MCF 10A (cell line): ENCODE measurements at regions not wholly inside any gene's neighbourhood (a gene's known extent, or its start where the extent isn't known, plus 50 kb on each side); places are given as distances from the start of the nearest gene placed in this dataset.

Experiments
- BruUV-seq: library from RNA; stranded (reverse); fragments of 400-500 nt; replicated peaks from 2 replicates; lab custom pipeline; 2021; lab: Mats Ljungman, UMichigan
- CTCF ChIA-PET: fragments of 300-600 bp; sonication (Branson Sonifier 250); formaldehyde crosslinking; extraction: SDS; loops from one replicate; lab custom pipeline; 2021; ENCODE audit warnings: antibody characterized with exemption, inconsistent platforms; lab: Yijun Ruan, JAX
- POLR2A ChIA-PET: fragments of 300-600, 350-650 bp; sonication (Branson Sonifier 250); formaldehyde crosslinking; extraction: SDS; loops from one replicate; lab custom pipeline; 2020; ENCODE audit warnings: antibody characterized with exemption, inconsistent platforms; lab: Yijun Ruan, JAX
- DNase-seq: peaks from one replicate; pipeline ENCODE4 v3.0.0-alpha.2; 2018; ENCODE audit not compliant: unreplicated experiment
- H3K27ac Mint-ChIP-seq: one replicate; pipeline ENCODE4 v1.8.0; 2022; ENCODE audit warnings: mild to moderate bottlenecking, low read depth, mixed read lengths; ENCODE audit not compliant: unreplicated experiment
- H3K27me3 Mint-ChIP-seq: one replicate; pipeline ENCODE4 v1.8.0; 2022; ENCODE audit warnings: mixed read lengths; ENCODE audit not compliant: insufficient read depth, unreplicated experiment
- H3K36me3 Mint-ChIP-seq: one replicate; pipeline ENCODE4 v1.8.0; 2022; ENCODE audit warnings: mild to moderate bottlenecking, moderate library complexity, mixed read lengths; ENCODE audit not compliant: insufficient read depth, unreplicated experiment
- H3K4me1 Mint-ChIP-seq: one replicate; pipeline ENCODE4 v1.8.0; 2022; ENCODE audit warnings: mixed read lengths; ENCODE audit not compliant: insufficient read depth, unreplicated experiment
- H3K4me3 Mint-ChIP-seq: one replicate; pipeline ENCODE4 v1.8.0; 2022; ENCODE audit warnings: mild to moderate bottlenecking, moderate library complexity, mixed read lengths; ENCODE audit not compliant: unreplicated experiment
- H3K9me3 Mint-ChIP-seq: one replicate; pipeline ENCODE4 v1.8.0; 2022; ENCODE audit warnings: mixed read lengths; ENCODE audit not compliant: unreplicated experiment
- intact Hi-C: fragments of 100-400 bp; cut with micrococcal nuclease; formaldehyde crosslinking; loops from 2 replicates; pipeline ENCODE4 v1.14.1; 2022
- TF ChIP-seq, protein P1 (sequence below): fragments of 200-600 bp; IDR thresholded peaks from one replicate; pipeline ENCODE4 v1.8.0; 2022; ENCODE audit warnings: antibody characterized with exemption, mild to moderate bottlenecking; ENCODE audit not compliant: unreplicated experiment

DNA sequence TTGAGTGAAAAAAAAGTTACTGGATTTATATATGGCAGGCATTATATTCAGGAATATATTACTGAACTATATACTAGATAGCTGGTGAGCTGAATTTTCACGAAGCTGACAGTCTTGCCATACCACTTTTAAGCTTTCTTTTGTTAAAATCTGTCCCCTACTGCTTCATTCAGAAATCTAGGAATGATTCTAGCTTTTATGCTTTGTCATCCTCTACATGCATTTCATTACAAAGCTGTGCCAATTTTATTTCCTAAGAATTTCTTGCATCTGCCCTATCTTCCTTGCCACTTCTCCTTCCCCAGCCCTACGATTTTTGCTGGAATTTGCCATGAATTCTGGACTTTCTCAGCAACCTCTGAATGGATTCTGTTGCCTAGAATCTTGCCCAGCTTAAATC, 158.5 kb upstream of the ADGRB3 start:
- TF ChIP-seq, protein P1, sequence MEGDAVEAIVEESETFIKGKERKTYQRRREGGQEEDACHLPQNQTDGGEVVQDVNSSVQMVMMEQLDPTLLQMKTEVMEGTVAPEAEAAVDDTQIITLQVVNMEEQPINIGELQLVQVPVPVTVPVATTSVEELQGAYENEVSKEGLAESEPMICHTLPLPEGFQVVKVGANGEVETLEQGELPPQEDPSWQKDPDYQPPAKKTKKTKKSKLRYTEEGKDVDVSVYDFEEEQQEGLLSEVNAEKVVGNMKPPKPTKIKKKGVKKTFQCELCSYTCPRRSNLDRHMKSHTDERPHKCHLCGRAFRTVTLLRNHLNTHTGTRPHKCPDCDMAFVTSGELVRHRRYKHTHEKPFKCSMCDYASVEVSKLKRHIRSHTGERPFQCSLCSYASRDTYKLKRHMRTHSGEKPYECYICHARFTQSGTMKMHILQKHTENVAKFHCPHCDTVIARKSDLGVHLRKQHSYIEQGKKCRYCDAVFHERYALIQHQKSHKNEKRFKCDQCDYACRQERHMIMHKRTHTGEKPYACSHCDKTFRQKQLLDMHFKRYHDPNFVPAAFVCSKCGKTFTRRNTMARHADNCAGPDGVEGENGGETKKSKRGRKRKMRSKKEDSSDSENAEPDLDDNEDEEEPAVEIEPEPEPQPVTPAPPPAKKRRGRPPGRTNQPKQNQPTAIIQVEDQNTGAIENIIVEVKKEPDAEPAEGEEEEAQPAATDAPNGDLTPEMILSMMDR = no peak
- peaks cover 11% of the 10 kb centered on the region for H3K9me3 Mint-ChIP-seq
- CTCF ChIA-PET = no interaction called here
- DNase-seq = no peak
- no peaks in the 10 kb centered on the region for H3K4me1 Mint-ChIP-seq
- no peak overlapping the region for H3K27ac Mint-ChIP-seq
- BruUV-seq = no TSS peak
- no peaks in the 10 kb centered on the region for H3K27me3 Mint-ChIP-seq
- H3K36me3 Mint-ChIP-seq = no peaks in the 10 kb centered on the region
- intact Hi-C loops = no loop called here
- POLR2A ChIA-PET = no interaction called here
- H3K4me3 Mint-ChIP-seq = no peak overlapping the region

DNA sequence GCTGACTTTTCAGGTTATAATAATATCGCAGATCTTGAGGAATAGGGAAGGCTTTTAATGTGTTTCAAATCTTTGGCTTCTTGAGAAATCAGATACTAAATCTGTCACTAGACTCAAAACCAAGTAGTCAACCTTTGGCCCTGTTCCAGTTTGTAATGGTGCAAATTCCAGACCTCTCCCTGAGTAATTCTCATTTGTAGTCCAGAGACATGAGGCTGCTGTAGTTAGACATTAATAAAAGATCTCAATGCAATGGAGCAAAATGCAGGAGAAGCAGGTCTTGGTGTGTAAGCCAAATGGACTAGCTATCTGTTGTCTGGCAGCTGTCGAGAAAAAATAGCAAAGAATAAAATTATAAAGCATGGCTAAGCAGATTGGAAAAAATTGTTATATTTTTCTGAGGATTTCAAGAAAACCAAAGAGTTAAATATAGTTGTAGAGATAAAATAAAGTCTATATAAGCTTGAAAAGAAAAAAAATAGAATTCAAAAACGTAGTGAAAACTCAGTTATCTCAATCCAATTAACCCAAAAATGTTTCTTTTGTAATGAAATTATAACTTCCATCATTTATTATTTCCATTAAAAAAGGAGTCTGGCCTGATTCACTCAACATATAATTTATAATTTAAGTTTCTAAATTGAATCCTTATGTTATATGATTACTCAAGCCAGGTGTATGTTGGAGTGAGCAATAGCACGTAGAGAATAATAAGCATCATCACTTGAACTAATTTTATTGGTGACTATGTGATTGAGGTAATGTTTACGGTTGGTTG, 161.5 kb upstream of the ADGRB3 start:
- intact Hi-C loops = no loop called here
- ChIA-PET POLR2A (no interaction called here), CTCF (interaction anchor here (0.6 to 0.8 kb wide), 3 partner anchors 9 to 108 kb away, joined by 3 read pairs; no protein-coding TSS in a partner anchor)
- DNase-seq = peak; percentile 10
- no peaks in the 10 kb centered on the region for H3K4me1 Mint-ChIP-seq
- no TSS peak for BruUV-seq
- no peak overlapping the region for H3K27ac Mint-ChIP-seq
- H3K27me3 Mint-ChIP-seq = no peaks in the 10 kb centered on the region
- H3K36me3 Mint-ChIP-seq = no peaks in the 10 kb centered on the region
- H3K9me3 Mint-ChIP-seq = no peaks in the 10 kb centered on the region
- TF ChIP-seq, protein P1 = no peak
- no peak overlapping the region for H3K4me3 Mint-ChIP-seq

DNA sequence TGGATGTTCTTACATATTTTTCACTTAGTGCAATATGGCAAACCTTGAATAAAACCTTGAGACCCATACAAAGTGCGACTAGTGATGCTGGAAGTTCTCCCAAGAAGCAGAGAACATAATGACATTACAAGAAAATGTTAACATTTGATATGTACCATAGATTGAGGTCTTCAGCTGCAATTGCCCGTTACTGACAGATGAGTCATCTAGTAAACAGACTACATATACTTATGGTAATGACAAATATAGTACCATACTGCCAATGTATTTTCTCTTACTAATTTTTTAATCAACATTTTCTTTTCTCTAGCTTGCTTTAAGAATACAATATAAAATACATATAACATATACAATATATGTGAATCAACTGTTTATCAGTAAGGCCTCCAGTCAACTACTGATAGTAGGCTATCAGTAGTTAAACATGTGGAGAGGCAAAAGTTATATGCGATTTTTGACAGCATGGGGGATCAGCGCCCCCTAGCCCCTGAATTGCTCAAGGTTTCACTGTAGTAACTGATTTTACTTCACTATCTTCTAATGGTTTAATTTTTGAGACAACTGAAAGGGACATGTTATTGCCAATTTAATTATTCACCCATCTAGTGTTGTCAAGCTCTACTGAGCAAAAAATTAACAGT, 166.7 kb upstream of the ADGRB3 start:
- no peaks in the 10 kb centered on the region for H3K27me3 Mint-ChIP-seq
- peak; percentile 11 for DNase-seq

DNA sequence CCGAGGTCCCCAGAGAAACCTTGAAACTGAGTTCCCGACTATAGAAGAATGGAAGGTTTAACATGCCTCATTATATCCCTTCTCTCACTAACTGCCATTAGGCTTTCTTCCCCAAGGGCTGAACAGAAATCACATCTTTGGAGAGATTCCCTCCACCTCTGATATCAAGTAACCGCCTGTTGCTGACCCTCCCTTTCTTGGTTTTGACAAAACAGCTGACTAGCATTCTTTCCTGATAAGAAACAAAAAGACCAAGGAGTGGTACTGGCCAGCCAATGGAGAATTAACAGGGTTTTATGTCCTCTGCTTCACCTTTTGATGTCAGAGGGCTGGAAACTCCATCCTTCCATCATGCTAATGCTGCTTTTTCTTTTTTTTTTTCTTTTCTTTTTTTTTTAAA, 176.6 kb upstream of the ADGRB3 start:
- no peak overlapping the region for H3K27ac Mint-ChIP-seq
- POLR2A ChIA-PET = no interaction called here
- CTCF ChIA-PET = interaction anchor here (0.6 kb wide), 1 partner anchor 19 kb away, joined by 3 read pairs; no protein-coding TSS in a partner anchor
- no peak overlapping the region for H3K4me3 Mint-ChIP-seq
- BruUV-seq = no TSS peak
- TF ChIP-seq, protein P1 = no peak
- H3K4me1 Mint-ChIP-seq = no peaks in the 10 kb centered on the region
- peaks cover 1% of the 10 kb centered on the region for H3K9me3 Mint-ChIP-seq
- H3K36me3 Mint-ChIP-seq = no peaks in the 10 kb centered on the region
- DNase-seq = no peak
- H3K27me3 Mint-ChIP-seq = no peaks in the 10 kb centered on the region
- intact Hi-C loops = no loop called here

More for the DNA sequence above, 166.7 kb upstream of the ADGRB3 start:
- BruUV-seq = no TSS peak
- no peaks in the 10 kb centered on the region for H3K4me1 Mint-ChIP-seq
- POLR2A ChIA-PET = no interaction called here
- H3K36me3 Mint-ChIP-seq = no peaks in the 10 kb centered on the region
- intact Hi-C loops = no loop called here
- TF ChIP-seq, protein P1 = peak; percentile 10
- H3K4me3 Mint-ChIP-seq = no peak overlapping the region
- no peaks in the 10 kb centered on the region for H3K9me3 Mint-ChIP-seq
- H3K27ac Mint-ChIP-seq = no peak overlapping the region
- CTCF ChIA-PET = interaction anchor here (0.8 kb wide), 1 partner anchor 152 kb away, joined by 4 read pairs; no protein-coding TSS in a partner anchor
